ENCODE measurements at regions not wholly inside any gene's neighbourhood (a gene's known extent, or its start where the extent isn't known, plus 50 kb on each side); places are given as distances from the start of the nearest gene placed in this dataset.

- Mint-ChIP-seq H3K27me3 (no peaks in the 10 kb centered on the region), H3K4me3 (no peak overlapping the region), H3K36me3 (ENCODE audit: low read depth) (no peaks in the 10 kb centered on the region), H3K27ac (no peak overlapping the region), H3K9me3 (peaks cover 4% of the 10 kb centered on the region), H3K4me1 (ENCODE audit: low read depth) (no peaks in the 10 kb centered on the region)
- intact Hi-C loops (cut with DNase I, micrococcal nuclease), result no loop called here
- no peaks in the 10 kb centered on the region for H3K4me1 ChIP-seq (ENCODE audit: insufficient read depth, low read length)
- H3K27ac ChIP-seq (ENCODE audit: low read depth in 1 of 2, low read length in 2 of 2), result no peak overlapping the region
- no peak for TF ChIP-seq CTCF (IDR thresholded peaks at IDR 0.05)
- ChIA-PET POLR2A (no interaction called here), CTCF (no interaction called here)
- no peaks in the 10 kb centered on the region for H3K27me3 ChIP-seq (ENCODE audit: control insufficient read depth in 1 of 2, insufficient read depth in 2 of 2, low read length in 2 of 2)
- no peak overlapping the region for H3K4me3 ChIP-seq (ENCODE audit: low read length)
- ATAC-seq (ENCODE audit: poor library complexity) (no peak), DNase-seq (no peak)
- no peaks in the 10 kb centered on the region for H3K9me3 ChIP-seq (ENCODE audit: control insufficient read depth in 1 of 2, insufficient read depth in 1 of 2, low read length in 2 of 2)
- H3K36me3 ChIP-seq (ENCODE audit: insufficient read depth, low read length), result no peaks in the 10 kb centered on the region
Measured at GRCh38 chr15:87225436-87225835, 1031.1 kb downstream of the NTRK3 start.

- H3K27me3 ChIP-seq (ENCODE audit: control insufficient read depth in 1 of 2, insufficient read depth in 2 of 2, low read length in 2 of 2), result no peaks in the 10 kb centered on the region
- POLR2A ChIA-PET, result no interaction called here
- H3K9me3 ChIP-seq (ENCODE audit: control insufficient read depth in 1 of 2, insufficient read depth in 1 of 2, low read length in 2 of 2), result no peaks in the 10 kb centered on the region
- Mint-ChIP-seq H3K36me3 (ENCODE audit: low read depth) (no peaks in the 10 kb centered on the region), H3K4me1 (ENCODE audit: low read depth) (no peaks in the 10 kb centered on the region), H3K27me3 (no peaks in the 10 kb centered on the region), H3K4me3 (no peak overlapping the region), H3K9me3 (peaks cover 4% of the 10 kb centered on the region), H3K27ac (no peak overlapping the region)
- CTCF ChIA-PET, result no interaction called here
- H3K27ac ChIP-seq (ENCODE audit: low read depth in 1 of 2, low read length in 2 of 2), result no peak overlapping the region
- intact Hi-C loops (cut with DNase I, micrococcal nuclease), result no loop called here
- DNase-seq, result no peak
- no peak for TF ChIP-seq CTCF (IDR thresholded peaks at IDR 0.05)
- H3K4me1 ChIP-seq (ENCODE audit: insufficient read depth, low read length), result no peaks in the 10 kb centered on the region
- no peak for ATAC-seq (ENCODE audit: poor library complexity)
- no peaks in the 10 kb centered on the region for H3K36me3 ChIP-seq (ENCODE audit: insufficient read depth, low read length)
- H3K4me3 ChIP-seq (ENCODE audit: low read length), result no peak overlapping the region
Measured at GRCh38 chr15:87224404-87224803, 1032.1 kb downstream of the NTRK3 start.

DNA sequence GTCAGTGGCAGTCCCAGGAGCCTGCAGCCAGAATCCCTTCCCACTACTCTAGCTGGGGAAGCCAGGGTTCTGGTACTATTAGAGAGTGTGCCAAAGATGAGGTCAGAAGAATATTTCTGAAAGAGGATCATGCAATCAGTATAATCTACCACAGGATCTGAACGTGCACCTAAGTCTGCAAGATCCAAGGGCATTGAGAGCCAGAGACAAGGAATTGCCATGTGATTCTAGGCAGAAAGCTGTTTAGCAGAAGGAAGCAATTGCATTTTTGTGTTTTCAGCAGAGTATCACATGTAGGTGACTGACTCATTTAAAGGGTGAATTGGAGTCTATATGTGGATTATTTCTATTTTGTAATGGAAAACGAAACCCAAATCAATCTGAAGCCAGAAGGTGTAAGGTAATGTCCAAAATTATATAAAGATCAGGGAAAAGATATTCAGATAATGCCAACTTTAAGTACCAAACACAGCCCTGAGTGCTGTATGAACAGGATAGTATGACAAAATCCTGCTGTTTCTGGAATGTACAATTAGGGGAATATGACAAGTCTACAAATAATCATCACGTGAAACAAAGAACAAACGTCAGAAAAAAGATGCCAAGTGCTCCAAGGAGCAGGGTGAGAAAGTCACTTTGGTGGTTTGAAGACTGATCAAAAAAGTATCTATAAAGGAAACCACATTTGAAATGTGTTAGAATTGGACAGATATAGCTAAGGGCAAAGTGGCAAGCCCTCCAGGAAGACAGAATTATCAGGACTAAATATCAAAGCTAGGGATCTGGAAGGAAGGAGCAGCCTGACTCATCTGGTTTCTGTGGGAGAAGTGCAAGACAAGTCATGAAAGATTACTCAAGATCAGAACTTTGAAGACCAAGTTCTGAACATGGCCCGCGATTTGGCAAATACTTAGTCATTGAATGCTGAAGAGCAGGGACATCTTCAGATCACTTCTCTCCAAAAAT is 1036.6 kb downstream of the NTRK3 start:
- Histone ChIP-seq H3K27ac (ENCODE audit: low read depth in 1 of 2, low read length in 2 of 2) (no peak overlapping the region), H3K4me1 (ENCODE audit: insufficient read depth, low read length) (no peaks in the 10 kb centered on the region), H3K27me3 (ENCODE audit: control insufficient read depth in 1 of 2, insufficient read depth in 2 of 2, low read length in 2 of 2) (no peaks in the 10 kb centered on the region), H3K36me3 (ENCODE audit: insufficient read depth, low read length) (no peaks in the 10 kb centered on the region), H3K9me3 (ENCODE audit: control insufficient read depth in 1 of 2, insufficient read depth in 1 of 2, low read length in 2 of 2) (no peaks in the 10 kb centered on the region), H3K4me3 (ENCODE audit: low read length) (no peak overlapping the region)
- intact Hi-C loops (cut with DNase I, micrococcal nuclease), result no loop called here
- Mint-ChIP-seq H3K4me3 (no peak overlapping the region), H3K4me1 (ENCODE audit: low read depth) (no peaks in the 10 kb centered on the region), H3K9me3 (peaks cover 4% of the 10 kb centered on the region), H3K36me3 (ENCODE audit: low read depth) (no peaks in the 10 kb centered on the region), H3K27ac (no peak overlapping the region), H3K27me3 (no peaks in the 10 kb centered on the region)
- ATAC-seq (ENCODE audit: poor library complexity) (no peak), DNase-seq (no peak)
- TF ChIP-seq CTCF (IDR thresholded peaks at IDR 0.05), result no peak
- ChIA-PET CTCF (no interaction called here), POLR2A (no interaction called here)

Data from CD4-positive, alpha-beta T cell (primary cell).